ENCODE measurements at regions not wholly inside any gene's neighbourhood (a gene's known extent, or its start where the extent isn't known, plus 50 kb on each side); places are given as distances from the start of the nearest gene placed in this dataset.

DNA sequence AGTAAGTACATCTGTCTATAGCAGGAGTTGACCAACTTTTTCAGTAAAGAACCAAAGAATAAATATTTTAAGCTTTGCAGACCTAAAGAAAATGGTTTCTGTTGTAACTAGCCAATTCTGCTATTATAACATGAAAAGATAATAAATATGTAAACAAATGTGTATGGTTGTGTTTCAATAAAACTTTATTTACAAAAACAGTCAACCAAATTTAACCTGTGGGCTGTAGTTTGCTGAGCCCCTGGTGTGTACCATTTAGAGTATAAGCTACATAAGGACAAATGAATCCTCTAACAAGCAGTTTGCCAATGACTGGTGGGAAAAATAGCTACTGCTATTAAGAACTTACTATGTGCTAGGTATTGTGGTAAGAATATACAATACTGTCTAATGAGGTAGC is 79.4 kb downstream of the MAIP1 start:
- intact Hi-C loops (cut with DNase I) = no loop called here
- H3K9me3 ChIP-seq = no peaks in the 10 kb centered on the region

DNA sequence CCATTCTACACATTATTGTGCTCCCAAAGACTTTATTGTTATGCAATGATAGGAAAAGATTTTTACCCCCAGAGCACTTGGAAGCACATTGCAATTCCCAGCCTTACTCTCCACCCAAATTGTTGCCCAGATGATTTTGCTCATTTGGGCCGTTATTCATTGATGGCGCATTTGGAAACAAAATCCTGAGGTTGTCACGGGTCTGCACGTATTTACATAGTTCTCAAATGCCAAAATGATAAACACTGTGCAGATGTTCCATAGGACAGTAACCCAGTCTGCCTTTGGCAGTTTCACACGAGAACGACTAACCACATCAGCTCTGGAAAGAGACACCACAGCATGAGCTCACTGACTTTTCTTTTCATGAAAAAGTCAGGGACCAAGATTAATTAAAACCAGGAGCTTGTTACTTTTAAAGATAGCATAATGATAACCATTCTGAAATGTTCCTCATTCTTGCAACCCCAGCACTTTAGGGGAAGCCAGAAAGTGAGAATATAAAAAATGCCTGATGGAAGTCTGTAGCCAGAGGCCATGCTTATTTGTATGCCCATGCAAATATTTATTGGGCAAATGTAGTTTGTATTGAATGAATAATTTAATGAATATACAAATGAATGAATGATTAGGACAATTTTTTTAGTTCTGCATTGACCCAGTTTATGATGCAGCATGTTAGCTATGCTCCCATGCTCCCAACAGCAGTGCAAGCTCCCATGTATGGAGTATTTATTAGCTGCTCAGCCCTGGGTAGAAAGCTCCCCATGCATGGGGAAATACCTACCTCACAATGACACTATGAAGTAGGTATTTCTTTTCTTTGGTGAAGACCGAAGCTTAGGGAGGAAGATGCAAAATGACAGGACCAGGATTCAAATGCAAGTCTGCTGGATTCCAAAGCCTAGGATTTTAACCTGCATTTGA is 84.6 kb downstream of the MAIP1 start:
- H3K27me3 ChIP-seq = no peaks in the 10 kb centered on the region
- TF ChIP-seq CTCF (IDR thresholded peaks at IDR 0.05) (no peak), POLR2A (IDR thresholded peaks at IDR 0.05) (no peak)
- H3K4me3 ChIP-seq = no peak overlapping the region
- WGBS (ENCODE audit: insufficient coverage, low coverage, low lambda C conversion rate, missing lambda C conversion rate) = 68% methylated on average over 6 of the region's 7 CpGs
- ATAC-seq (peak in 1 of 4 donors; percentile 31), DNase-seq (no peak)
- no peak overlapping the region for H3K27ac ChIP-seq
- no peaks in the 10 kb centered on the region for H3K4me1 ChIP-seq
- intact Hi-C loops (cut with DNase I) = no loop called here
- no peaks in the 10 kb centered on the region for H3K36me3 ChIP-seq
- H3K9me3 ChIP-seq = no peaks in the 10 kb centered on the region

More for the DNA sequence above, 79.4 kb downstream of the MAIP1 start:
- no peak overlapping the region for H3K4me3 ChIP-seq
- H3K27ac ChIP-seq = no peak overlapping the region
- no peaks in the 10 kb centered on the region for H3K36me3 ChIP-seq
- TF ChIP-seq CTCF (IDR thresholded peaks at IDR 0.05) (no peak), POLR2A (IDR thresholded peaks at IDR 0.05) (no peak)
- DNase-seq = no peak
- H3K4me1 ChIP-seq = no peaks in the 10 kb centered on the region
- no peak for ATAC-seq
- no peaks in the 10 kb centered on the region for H3K27me3 ChIP-seq

DNA sequence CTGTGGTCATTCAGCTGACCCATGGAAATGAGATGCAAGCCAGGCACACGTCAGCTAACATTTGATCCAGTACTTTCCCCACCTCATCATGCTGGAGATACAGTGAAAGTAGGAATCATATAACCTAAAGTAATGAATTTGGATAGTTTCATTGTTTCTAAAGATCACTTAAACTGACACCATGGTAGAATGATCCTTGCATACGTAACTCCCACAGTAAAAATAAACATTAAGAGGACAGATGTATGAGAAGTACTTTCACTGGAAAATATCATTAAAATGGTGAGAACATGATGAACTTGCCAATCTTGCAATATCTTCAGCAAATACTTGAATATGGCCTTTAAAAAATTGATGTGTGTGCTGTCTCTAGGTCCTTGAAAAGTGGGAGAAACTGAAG is 85.4 kb downstream of the MAIP1 start:
- H3K4me3 ChIP-seq = no peak overlapping the region
- TF ChIP-seq POLR2A (IDR thresholded peaks at IDR 0.05) (no peak), CTCF (IDR thresholded peaks at IDR 0.05) (no peak)
- intact Hi-C loops (cut with DNase I) = no loop called here

DNA sequence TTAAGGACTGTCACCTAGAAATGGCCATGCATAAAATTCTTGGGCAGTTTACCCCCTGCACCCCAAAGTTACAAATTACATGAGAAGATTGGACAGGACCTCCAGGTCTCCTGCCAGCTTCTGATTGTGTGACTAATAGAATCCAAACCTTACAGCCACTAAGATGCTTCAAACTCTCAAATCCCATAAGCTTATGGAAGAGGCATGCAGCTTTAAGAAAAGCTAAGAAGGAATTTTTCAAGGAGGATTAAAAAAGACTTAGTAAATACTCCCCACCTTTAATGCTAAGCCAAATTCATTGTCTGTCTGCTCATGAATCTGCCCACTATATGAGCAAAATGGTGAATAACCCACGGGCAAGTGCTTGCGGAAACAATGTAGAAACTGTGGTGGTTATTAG is 86.3 kb downstream of the MAIP1 start:
- H3K36me3 ChIP-seq = no peaks in the 10 kb centered on the region
- TF ChIP-seq CTCF (IDR thresholded peaks at IDR 0.05) (no peak), POLR2A (IDR thresholded peaks at IDR 0.05) (no peak)
- WGBS (ENCODE audit: insufficient coverage, low coverage, low lambda C conversion rate, missing lambda C conversion rate) = 94% methylated on average over 2 of the region's 2 CpGs
- no peaks in the 10 kb centered on the region for H3K27me3 ChIP-seq
- no peak overlapping the region for H3K4me3 ChIP-seq
- DNase-seq = no peak
- no peaks in the 10 kb centered on the region for H3K9me3 ChIP-seq
- H3K27ac ChIP-seq = no peak overlapping the region
- no peaks in the 10 kb centered on the region for H3K4me1 ChIP-seq
- intact Hi-C loops (cut with DNase I) = no loop called here
- no peak for ATAC-seq

More for the DNA sequence above, 85.4 kb downstream of the MAIP1 start:
- DNase-seq = no peak
- H3K36me3 ChIP-seq = no peaks in the 10 kb centered on the region
- no peaks in the 10 kb centered on the region for H3K9me3 ChIP-seq
- 77% methylated on average over 2 of the region's 2 CpGs for WGBS (ENCODE audit: insufficient coverage, low coverage, low lambda C conversion rate, missing lambda C conversion rate)
- no peaks in the 10 kb centered on the region for H3K27me3 ChIP-seq
- no peak for ATAC-seq
- no peak overlapping the region for H3K27ac ChIP-seq
- no peaks in the 10 kb centered on the region for H3K4me1 ChIP-seq
